ENCODE measurements at regions not wholly inside any gene's neighbourhood (a gene's known extent, or its start where the extent isn't known, plus 50 kb on each side); places are given as distances from the start of the nearest gene placed in this dataset.
"Not testable (repeated sequence)": the region's sequence is repeated elsewhere in the genome, so short reads cannot be mapped to it uniquely, and the experiment has no call there.

GRCh38 chr7:142495879-142496278, 238.0 kb upstream of the PRSS58 start:
- TF ChIP-seq POLR2A (IDR thresholded peaks at IDR 0.05; ENCODE audit: low read depth, low read length); CTCF (conservative IDR thresholded peaks at IDR 0.05; ENCODE audit: low read depth, low read length); NFE2L2 (IDR thresholded peaks at IDR 0.05; ENCODE audit: low read depth, low read length); CEBPB (IDR thresholded peaks at IDR 0.05; ENCODE audit: low read depth, low read length); MXI1 (IDR thresholded peaks at IDR 0.05; ENCODE audit: borderline replicate concordance, low read depth, low read length); RAD21 (IDR thresholded peaks at IDR 0.05; ENCODE audit: low read length); USF2 (IDR thresholded peaks at IDR 0.05; ENCODE audit: low read depth, low read length); MAZ (IDR thresholded peaks at IDR 0.05; ENCODE audit: borderline replicate concordance, low read depth, low read length); RFX5 (IDR thresholded peaks at IDR 0.05; ENCODE audit: low read depth, low read length); SMC3 (IDR thresholded peaks at IDR 0.05; ENCODE audit: low read depth, low read length): not testable (repeated sequence)
